ENCODE measurements at regions not wholly inside any gene's neighbourhood (a gene's known extent, or its start where the extent isn't known, plus 50 kb on each side); places are given as distances from the start of the nearest gene placed in this dataset.

DNA sequence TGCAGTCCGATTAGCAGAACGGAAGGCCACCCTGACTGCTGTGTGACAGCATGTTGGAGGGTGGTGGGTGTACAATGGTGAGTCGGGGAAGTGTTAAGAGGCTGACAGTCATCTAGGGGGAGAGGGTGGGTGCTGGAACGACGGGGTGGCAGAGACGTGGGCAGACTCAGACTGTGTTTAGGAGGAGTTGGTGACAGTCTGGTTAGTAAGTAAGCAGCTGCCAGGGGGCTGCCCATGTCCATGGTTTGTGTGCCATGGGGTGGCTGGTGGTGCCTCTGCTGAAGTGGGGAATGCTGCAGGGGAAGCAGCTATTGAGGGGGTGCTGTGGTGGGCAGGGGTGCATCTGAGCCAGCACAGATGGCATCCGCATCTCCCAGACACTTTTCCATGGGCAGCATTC is 51.3 kb upstream of the BOD1 start:
- H3K27ac Mint-ChIP-seq = no peak overlapping the region
- CTCF ChIA-PET = no interaction called here
- no peaks in the 10 kb centered on the region for H3K9me3 Mint-ChIP-seq
- intact Hi-C loops (cut with micrococcal nuclease) = no loop called here
- no peaks in the 10 kb centered on the region for H3K4me1 Mint-ChIP-seq (ENCODE audit: low read depth)
- no peak for DNase-seq
- H3K4me3 Mint-ChIP-seq = no peak overlapping the region
- no peaks in the 10 kb centered on the region for H3K36me3 Mint-ChIP-seq (ENCODE audit: low read depth)
- no peaks in the 10 kb centered on the region for H3K27me3 Mint-ChIP-seq (ENCODE audit: low read depth)

- H3K27me3 Mint-ChIP-seq (ENCODE audit: low read depth) = no peaks in the 10 kb centered on the region
- DNase-seq = no peak
- H3K4me3 Mint-ChIP-seq = no peak overlapping the region
- H3K36me3 Mint-ChIP-seq (ENCODE audit: low read depth) = no peaks in the 10 kb centered on the region
- no peaks in the 10 kb centered on the region for H3K4me1 Mint-ChIP-seq (ENCODE audit: low read depth)
- intact Hi-C loops (cut with micrococcal nuclease) = no loop called here
- no peaks in the 10 kb centered on the region for H3K9me3 Mint-ChIP-seq
- no peak overlapping the region for H3K27ac Mint-ChIP-seq
- CTCF ChIA-PET = no interaction called here
Observed at GRCh38 chr5:173668245-173668800, 51.9 kb upstream of the BOD1 start.

GRCh38 chr5:173668910-173669309 is 52.5 kb upstream of the BOD1 start:
- DNase-seq = no peak
- CTCF ChIA-PET = no interaction called here
- Mint-ChIP-seq H3K4me3 (no peak overlapping the region), H3K27me3 (ENCODE audit: low read depth) (no peaks in the 10 kb centered on the region), H3K36me3 (ENCODE audit: low read depth) (no peaks in the 10 kb centered on the region), H3K9me3 (no peaks in the 10 kb centered on the region), H3K4me1 (ENCODE audit: low read depth) (no peaks in the 10 kb centered on the region), H3K27ac (no peak overlapping the region)
- intact Hi-C loops (cut with micrococcal nuclease) = no loop called here

DNA sequence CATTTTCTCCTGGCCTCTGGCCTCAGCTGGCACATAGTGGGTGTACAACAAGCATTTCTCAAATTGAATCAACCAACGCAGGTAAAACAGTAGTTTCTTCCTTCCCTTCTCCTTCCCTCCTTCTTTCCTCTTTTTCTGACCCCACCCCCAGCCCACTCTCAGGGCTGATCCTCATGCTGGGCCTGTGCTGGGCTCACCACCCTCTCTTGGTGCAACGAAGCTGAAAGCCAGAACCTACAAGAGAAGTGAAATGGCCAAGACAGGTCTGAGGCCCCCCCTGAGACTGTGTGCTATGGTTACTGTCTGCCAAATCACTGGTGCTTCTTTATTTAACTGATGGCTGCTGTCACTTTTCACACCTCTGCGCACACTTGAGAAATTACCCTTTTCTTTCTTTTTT is 53.0 kb upstream of the BOD1 start:
- H3K36me3 Mint-ChIP-seq (ENCODE audit: low read depth) = no peaks in the 10 kb centered on the region
- intact Hi-C loops (cut with micrococcal nuclease) = no loop called here
- H3K4me1 Mint-ChIP-seq (ENCODE audit: low read depth) = no peaks in the 10 kb centered on the region
- DNase-seq = no peak
- no peak overlapping the region for H3K27ac Mint-ChIP-seq
- no peaks in the 10 kb centered on the region for H3K27me3 Mint-ChIP-seq (ENCODE audit: low read depth)
- CTCF ChIA-PET = no interaction called here
- no peak overlapping the region for H3K4me3 Mint-ChIP-seq
- H3K9me3 Mint-ChIP-seq = no peaks in the 10 kb centered on the region

- no peak for DNase-seq
- Mint-ChIP-seq H3K9me3 (peaks cover 2% of the 10 kb centered on the region), H3K36me3 (ENCODE audit: low read depth) (no peaks in the 10 kb centered on the region), H3K27ac (no peak overlapping the region), H3K4me1 (ENCODE audit: low read depth) (no peaks in the 10 kb centered on the region), H3K27me3 (ENCODE audit: low read depth) (no peaks in the 10 kb centered on the region), H3K4me3 (no peak overlapping the region)
- CTCF ChIA-PET = no interaction called here
- intact Hi-C loops (cut with micrococcal nuclease) = no loop called here
Observed at GRCh38 chr5:173670130-173670651, 53.7 kb upstream of the BOD1 start.

DNA sequence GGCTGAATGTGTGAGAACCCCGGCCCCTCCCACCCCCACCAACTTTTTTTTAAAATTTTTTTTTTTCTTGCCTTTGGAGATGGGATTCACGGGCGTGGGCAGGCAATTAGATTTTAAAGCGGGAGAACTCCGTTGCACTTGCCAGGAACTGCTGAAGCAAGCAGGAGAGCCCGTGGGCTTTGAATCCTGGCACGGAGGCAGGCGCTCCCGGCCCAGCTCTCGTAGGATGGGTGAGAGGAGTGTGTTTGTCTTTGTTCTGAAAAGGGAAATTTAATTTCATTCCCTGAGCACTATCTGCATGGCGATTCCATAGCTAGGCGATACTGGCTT is 54.3 kb upstream of the BOD1 start:
- CTCF ChIA-PET = interaction anchor here (0.6 kb wide), 1 partner anchor 90 kb away, joined by 3 read pairs; no protein-coding TSS in a partner anchor
- no peaks in the 10 kb centered on the region for H3K4me1 Mint-ChIP-seq (ENCODE audit: low read depth)
- no peaks in the 10 kb centered on the region for H3K27me3 Mint-ChIP-seq (ENCODE audit: low read depth)
- H3K27ac Mint-ChIP-seq = no peak overlapping the region
- DNase-seq = no peak
- intact Hi-C loops (cut with micrococcal nuclease) = no loop called here
- no peaks in the 10 kb centered on the region for H3K36me3 Mint-ChIP-seq (ENCODE audit: low read depth)
- H3K4me3 Mint-ChIP-seq = no peak overlapping the region
- peaks cover 3% of the 10 kb centered on the region for H3K9me3 Mint-ChIP-seq

GRCh38 chr5:173671121-173671949 is 54.9 kb upstream of the BOD1 start:
- Mint-ChIP-seq H3K4me1 (ENCODE audit: low read depth) (no peaks in the 10 kb centered on the region), H3K27ac (no peak overlapping the region), H3K9me3 (peaks cover 3% of the 10 kb centered on the region), H3K4me3 (no peak overlapping the region), H3K36me3 (ENCODE audit: low read depth) (no peaks in the 10 kb centered on the region), H3K27me3 (ENCODE audit: low read depth) (no peaks in the 10 kb centered on the region)
- DNase-seq = no peak
- intact Hi-C loops (cut with micrococcal nuclease) = no loop called here
- CTCF ChIA-PET = interaction anchor here (0.6 kb wide), 1 partner anchor 89 kb away, joined by 3 read pairs; no protein-coding TSS in a partner anchor

- no peak for DNase-seq
- Mint-ChIP-seq H3K9me3 (peaks cover 3% of the 10 kb centered on the region), H3K4me3 (no peak overlapping the region), H3K27me3 (ENCODE audit: low read depth) (no peaks in the 10 kb centered on the region), H3K4me1 (ENCODE audit: low read depth) (no peaks in the 10 kb centered on the region), H3K27ac (no peak overlapping the region), H3K36me3 (ENCODE audit: low read depth) (no peaks in the 10 kb centered on the region)
- intact Hi-C loops (cut with micrococcal nuclease) = no loop called here
- CTCF ChIA-PET = no interaction called here
Observed at GRCh38 chr5:173672166-173672565, 55.7 kb upstream of the BOD1 start.

DNA sequence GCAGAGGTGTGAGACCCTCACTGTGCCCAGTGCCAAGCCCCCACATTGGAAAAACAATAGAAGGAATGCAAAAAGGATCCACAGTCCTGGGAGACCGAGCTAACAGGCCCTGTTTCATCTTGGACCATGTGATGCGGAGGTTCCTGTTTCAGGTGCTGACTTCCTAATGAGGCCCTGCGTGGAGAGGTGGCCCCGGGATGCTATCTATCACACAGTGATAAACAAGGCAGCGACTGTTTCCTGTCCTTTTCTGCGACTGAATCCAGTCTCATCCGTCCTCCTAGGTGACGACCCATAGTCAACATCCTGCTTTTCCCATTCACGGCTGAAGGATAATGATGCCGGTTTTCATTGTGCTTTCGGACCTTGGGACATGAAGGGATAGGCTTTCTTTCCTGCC is 56.4 kb upstream of the BOD1 start:
- Mint-ChIP-seq H3K27ac (no peak overlapping the region), H3K36me3 (ENCODE audit: low read depth) (no peaks in the 10 kb centered on the region), H3K4me3 (no peak overlapping the region), H3K27me3 (ENCODE audit: low read depth) (no peaks in the 10 kb centered on the region), H3K9me3 (peaks cover 3% of the 10 kb centered on the region), H3K4me1 (ENCODE audit: low read depth) (no peaks in the 10 kb centered on the region)
- intact Hi-C loops (cut with micrococcal nuclease) = no loop called here
- CTCF ChIA-PET = interaction anchor here (1.0 kb wide), 1 partner anchor 9 kb away, joined by 3 read pairs; no protein-coding TSS in a partner anchor
- DNase-seq = no peak

GRCh38 chr5:173673295-173674101 is 57.0 kb upstream of the BOD1 start:
- CTCF ChIA-PET = interaction anchor here (1.0 kb wide), 1 partner anchor 10 kb away, joined by 3 read pairs; no protein-coding TSS in a partner anchor

GRCh38 chr5:173675287-173675996 is 59.0 kb upstream of the BOD1 start:
- no peak for DNase-seq
- Mint-ChIP-seq H3K9me3 (peaks cover 5% of the 10 kb centered on the region), H3K27ac (no peak overlapping the region), H3K4me3 (no peak overlapping the region), H3K36me3 (ENCODE audit: low read depth) (no peaks in the 10 kb centered on the region), H3K27me3 (ENCODE audit: low read depth) (no peaks in the 10 kb centered on the region), H3K4me1 (ENCODE audit: low read depth) (no peaks in the 10 kb centered on the region)
- CTCF ChIA-PET = no interaction called here
- intact Hi-C loops (cut with micrococcal nuclease) = no loop called here

More at GRCh38 chr5:173673295-173674101, 57.0 kb upstream of the BOD1 start:
- Mint-ChIP-seq H3K4me1 (ENCODE audit: low read depth) (no peaks in the 10 kb centered on the region), H3K4me3 (no peak overlapping the region), H3K27me3 (ENCODE audit: low read depth) (no peaks in the 10 kb centered on the region), H3K9me3 (peaks cover 3% of the 10 kb centered on the region), H3K36me3 (ENCODE audit: low read depth) (no peaks in the 10 kb centered on the region), H3K27ac (no peak overlapping the region)
- intact Hi-C loops (cut with micrococcal nuclease) = no loop called here
- DNase-seq = no peak

- no peaks in the 10 kb centered on the region for H3K27me3 Mint-ChIP-seq (ENCODE audit: low read depth)
- CTCF ChIA-PET = interaction anchor here (0.5 kb wide), 1 partner anchor 15 kb away, joined by 3 read pairs; no protein-coding TSS in a partner anchor
- H3K36me3 Mint-ChIP-seq (ENCODE audit: low read depth) = no peaks in the 10 kb centered on the region
- intact Hi-C loops (cut with micrococcal nuclease) = no loop called here
- no peak overlapping the region for H3K4me3 Mint-ChIP-seq
- DNase-seq = no peak
- no peaks in the 10 kb centered on the region for H3K4me1 Mint-ChIP-seq (ENCODE audit: low read depth)
- peaks cover 5% of the 10 kb centered on the region for H3K9me3 Mint-ChIP-seq
- no peak overlapping the region for H3K27ac Mint-ChIP-seq
Observed at GRCh38 chr5:173676375-173676774, 59.9 kb upstream of the BOD1 start.
